Endothelial cell of umbilical vein (primary cell): ENCODE measurements at regions not wholly inside any gene's neighbourhood (a gene's known extent, or its start where the extent isn't known, plus 50 kb on each side); places are given as distances from the start of the nearest gene placed in this dataset.

ENCODE experiments used
- BruUV-seq: library from RNA; stranded (reverse); fragments of 400-500 nt; replicated peaks from 2 replicates; lab custom pipeline; 2021; lab: Mats Ljungman, UMichigan
- CTCF ChIA-PET: fragments of 300-600, 350-600 bp; sonication (Branson Sonifier 250); formaldehyde crosslinking; loops from one replicate; lab custom pipeline; 2021; ENCODE audit warnings: antibody characterized with exemption, inconsistent platforms; lab: Charles Lee
- POLR2A ChIA-PET: fragments of 300-600, 350-600 bp; sonication (Branson Sonifier 250); formaldehyde crosslinking; loops from one replicate; lab custom pipeline; 2021; ENCODE audit warnings: antibody characterized with exemption, inconsistent platforms; lab: Charles Lee
- DNase-seq: peaks from one replicate; pipeline ENCODE4 v3.0.0-alpha.2; 2011; ENCODE audit warnings: low read depth, low spot score
- FAIRE-seq: peaks from 2 replicates; lab custom pipeline; 2011; peaks lifted over from hg19 to GRCh38; lab: Jason Lieb, UNC
- H2AFZ ChIP-seq: 2 replicates; pipeline ENCODE4 v1.6.0; 2012; ENCODE audit warnings: low read depth, low read length, control low read depth, inconsistent platforms
- H3K27ac ChIP-seq: 2 replicates; pipeline ENCODE4 v1.5.1; 2011; ENCODE audit warnings: low read depth, mild to moderate bottlenecking, control low read depth, low read length, moderate library complexity; ENCODE audit not compliant: insufficient read depth
- H3K27me3 ChIP-seq, 2 experiments: 2 replicates each; pipeline versions ENCODE4 v1.6.0 to v1.6.1; 2011; ENCODE audit warnings: low read length in 2 of 2, mixed read lengths in 1 of 2; ENCODE audit not compliant: control insufficient read depth in 2 of 2, insufficient read depth in 2 of 2
- H3K36me3 ChIP-seq, 2 experiments: 2 replicates in 1 of 2; 3 replicates in 1 of 2; pipeline ENCODE4 v1.5.1; 2011; ENCODE audit warnings: low read length in 2 of 2, mild to moderate bottlenecking in 1 of 2, moderate library complexity in 1 of 2; ENCODE audit not compliant: control insufficient read depth in 2 of 2, insufficient read depth in 2 of 2; ENCODE audit errors: extremely low read depth in 1 of 2
- H3K4me1 ChIP-seq: 3 replicates; pipeline ENCODE4 v1.5.1; 2011; ENCODE audit warnings: mild to moderate bottlenecking, low read length; ENCODE audit not compliant: control insufficient read depth, insufficient read depth; ENCODE audit errors: extremely low read depth
- H3K4me2 ChIP-seq: 2 replicates; pipeline ENCODE4 v1.6.1; 2011; ENCODE audit warnings: low read length, control low read depth, mixed read lengths; ENCODE audit not compliant: insufficient read depth
- H3K4me3 ChIP-seq, 3 experiments: fragments of 200-600 bp in 1 of 3; sonication (generic), shearing (Covaris generic) in 1 of 3; replicated peaks in 1 of 3; 2 replicates each; pipeline ENCODE4 v1.5.1; 2011 to 2016; ENCODE audit warnings: control low read depth in 3 of 3, low read length in 3 of 3, mild to moderate bottlenecking in 2 of 3, inconsistent platforms in 1 of 3, low read depth in 1 of 3, moderate library complexity in 1 of 3; ENCODE audit not compliant: insufficient read depth in 1 of 3
- H3K79me2 ChIP-seq: 2 replicates; pipeline ENCODE4 v1.6.0; 2012; ENCODE audit warnings: low read length, inconsistent platforms; ENCODE audit not compliant: control insufficient read depth, insufficient read depth
- H3K9ac ChIP-seq: replicated peaks from 2 replicates; pipeline ENCODE3; 2011; ENCODE audit warnings: low read length, control low read depth; ENCODE audit not compliant: insufficient read depth; ENCODE audit errors: extremely low read depth
- H3K9me1 ChIP-seq: replicated peaks from 3 replicates; pipeline ENCODE4 v1.6.0; 2011; ENCODE audit warnings: mild to moderate bottlenecking, low read length; ENCODE audit not compliant: control insufficient read depth, insufficient read depth; ENCODE audit errors: extremely low read depth
- H3K9me3 ChIP-seq: replicated peaks from 2 replicates; pipeline ENCODE4 v1.5.1; 2012; ENCODE audit warnings: low read length, inconsistent platforms; ENCODE audit not compliant: control insufficient read depth, insufficient read depth
- H4K20me1 ChIP-seq: replicated peaks from 2 replicates; pipeline ENCODE3; 2011; ENCODE audit warnings: mild to moderate bottlenecking, low read length; ENCODE audit not compliant: control insufficient read depth, insufficient read depth; ENCODE audit errors: extremely low read depth
- CTCF ChIP-seq, 2 donors: IDR thresholded peaks; 1 replicate in 1 of 2; 2 replicates in 1 of 2; pipeline ENCODE4 v1.5.1; 2011; ENCODE audit warnings: low read length in 2 of 2, mild to moderate bottlenecking in 2 of 2, moderate library complexity in 2 of 2, control low read depth in 1 of 2, inconsistent platforms in 1 of 2, low read depth in 1 of 2; ENCODE audit not compliant: insufficient read depth in 1 of 2; ENCODE audit errors: extremely low read depth in 1 of 2
- EZH2 ChIP-seq: IDR thresholded peaks from 2 replicates; pipeline ENCODE4 v1.6.1; 2012; ENCODE audit warnings: borderline replicate concordance, low read depth, mild to moderate bottlenecking, moderate library complexity, low read length, inconsistent platforms; ENCODE audit not compliant: severe bottlenecking
- FOS ChIP-seq: IDR thresholded peaks from 2 replicates; pipeline ENCODE4 v1.6.1; 2011; ENCODE audit warnings: mild to moderate bottlenecking, low read length, moderate library complexity, borderline replicate concordance; ENCODE audit not compliant: insufficient read depth
- GATA2 ChIP-seq: IDR thresholded peaks from 2 replicates; pipeline ENCODE4 v1.7.0; 2011; ENCODE audit warnings: low read depth, mild to moderate bottlenecking, moderate library complexity, mixed read lengths, low read length; ENCODE audit not compliant: insufficient read length, insufficient read depth
- JUN ChIP-seq: IDR thresholded peaks from 2 replicates; pipeline ENCODE4 v1.6.1; 2011; ENCODE audit warnings: borderline replicate concordance, low read depth; ENCODE audit not compliant: insufficient read length, insufficient read depth
- MYC ChIP-seq: IDR thresholded peaks from one replicate; pipeline ENCODE4 v1.6.1; 2011; ENCODE audit warnings: mild to moderate bottlenecking, low read depth, low read length
- POLR2A ChIP-seq: IDR thresholded peaks from 2 replicates; pipeline ENCODE4 v1.6.1; 2012; ENCODE audit warnings: low read depth, mild to moderate bottlenecking, control low read depth, low read length
- POLR2AphosphoS5 ChIP-seq: IDR thresholded peaks from 2 replicates; pipeline ENCODE4 v1.6.1; 2012; ENCODE audit warnings: low read depth, mild to moderate bottlenecking, control low read depth, low read length, moderate library complexity; ENCODE audit not compliant: insufficient read depth
- dilution Hi-C: fragments of 300-500 bp; cut with MboI; formaldehyde crosslinking; loops from one replicate; pipeline ENCODE4 v1.15.0; 2019; ENCODE audit warnings: low sequenced_read_pairs; ENCODE audit not compliant: extremely low pct_ligation_motif_present
- intact Hi-C: fragments of 100-400 bp; cut with micrococcal nuclease; formaldehyde crosslinking; loops from one replicate; pipeline ENCODE4 v1.10.0; 2022

- CTCF ChIA-PET, result no interaction called here
- BruUV-seq, result no TSS peak
- POLR2A ChIA-PET, result no interaction called here
- no peak for FAIRE-seq
- Histone ChIP-seq H3K79me2 (no peaks in the 10 kb centered on the region), H3K4me3 (no peak overlapping the region), H3K27ac (no peak overlapping the region), H3K27me3 (no peaks in the 10 kb centered on the region), H3K4me2 (no peak overlapping the region), H3K9me1 (no peaks in the 10 kb centered on the region), H3K36me3 (no peaks in the 10 kb centered on the region), H4K20me1 (no peaks in the 10 kb centered on the region), H2AFZ (no peak overlapping the region), H3K4me1 (no peaks in the 10 kb centered on the region), H3K9ac (no peak overlapping the region), H3K9me3 (no peaks in the 10 kb centered on the region)
- dilution Hi-C loops (no loop called here), intact Hi-C loops (no loop called here)
- no peak for DNase-seq
- TF ChIP-seq JUN, result no peak
- no peak for TF ChIP-seq POLR2A
- no peak for TF ChIP-seq GATA2
- TF ChIP-seq EZH2, result no peak
- no peak for TF ChIP-seq MYC
- no peak for TF ChIP-seq POLR2AphosphoS5
- TF ChIP-seq FOS, result no peak
- no peak for TF ChIP-seq CTCF (IDR thresholded peaks at IDR 0.05; ENCODE audit: extremely low read depth in 1 of 2, insufficient read depth in 1 of 2, low read depth in 1 of 2, low read length in 2 of 2)
Measured at GRCh38 chr1:182330303-182330702, 61.3 kb downstream of the GLUL start.
